Activated CD4-positive, alpha-beta T cell treated with anti-CD3 and anti-CD28 coated beads, Interleukin-2, Interleukin-4, amounts not matched to agents 100 ng/mL and 50 ng/mL, durations not matched to agents 16 hours and 8 hours (primary cell): ENCODE measurements at regions not wholly inside any gene's neighbourhood (a gene's known extent, or its start where the extent isn't known, plus 50 kb on each side); places are given as distances from the start of the nearest gene placed in this dataset.
"Not testable (repeated sequence)": the region's sequence is repeated elsewhere in the genome, so short reads cannot be mapped to it uniquely, and the experiment has no call there.

Source experiments
- DNase-seq: peaks from one replicate; pipeline ENCODE4 v3.0.0-alpha.2; 2020; ENCODE audit warnings: low spot score

DNA sequence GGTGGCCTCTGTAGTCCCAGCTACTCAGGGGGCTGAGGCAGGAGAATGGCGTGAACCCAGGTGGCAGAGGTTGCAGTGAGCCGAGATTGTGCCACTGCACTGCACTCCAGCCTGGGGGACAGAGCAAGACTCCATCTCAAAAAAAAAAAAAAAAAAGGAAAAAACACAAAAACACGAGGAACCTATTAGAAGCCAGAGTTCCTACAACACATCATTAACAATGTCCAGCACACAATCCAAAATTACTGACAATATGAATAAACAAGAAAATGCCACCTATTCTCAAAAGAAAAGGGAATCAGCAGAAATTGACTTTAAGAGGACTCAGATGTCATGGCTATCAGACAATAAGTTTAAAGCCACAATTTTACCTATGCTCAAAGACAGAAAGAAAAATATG, 57.3 kb upstream of the HS3ST3A1 start:
- DNase-seq, result not testable (repeated sequence)

DNA sequence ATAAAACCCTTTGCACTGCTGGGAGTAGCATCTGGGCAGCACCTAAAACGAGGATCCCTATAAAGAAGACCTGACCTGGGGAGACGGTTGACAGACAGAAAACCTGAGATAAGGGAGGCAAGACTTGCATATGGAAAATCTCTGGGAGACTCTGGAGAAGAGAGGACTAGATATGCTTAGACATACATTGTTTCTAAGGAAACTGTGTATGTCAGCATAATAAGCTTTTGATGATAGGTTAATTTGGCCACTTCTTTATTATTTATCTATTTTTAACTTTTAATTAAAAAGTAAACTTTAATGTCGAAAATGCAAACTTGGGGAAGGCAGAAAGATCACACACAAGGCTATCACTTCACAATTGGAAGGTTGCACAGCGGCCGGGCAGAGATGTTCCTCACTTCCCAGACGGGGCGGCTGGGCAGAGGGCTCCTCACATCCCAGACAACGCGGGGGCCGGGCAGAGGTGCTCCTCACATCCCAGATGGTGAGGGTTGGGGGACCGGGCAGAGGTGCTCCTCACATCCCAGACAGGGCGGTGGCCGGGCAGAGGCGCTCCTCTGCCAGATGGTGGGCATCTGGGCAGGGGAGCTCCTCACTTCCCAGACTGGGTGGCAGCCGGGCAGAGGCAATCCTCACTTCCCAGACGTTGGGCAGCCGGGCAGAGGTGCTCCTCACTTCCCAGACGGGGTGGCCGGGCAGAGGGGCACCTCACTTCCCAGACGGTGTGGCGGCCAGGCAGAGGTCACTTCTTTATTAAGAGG, 64.3 kb upstream of the HS3ST3A1 start:
- no peak for DNase-seq

GRCh38 chr17:13671341-13671740, 69.6 kb upstream of the HS3ST3A1 start:
- no peak for DNase-seq

- peak; percentile 57 for DNase-seq
Observed at GRCh38 chr17:13671771-13672170, 70.0 kb upstream of the HS3ST3A1 start.

DNA sequence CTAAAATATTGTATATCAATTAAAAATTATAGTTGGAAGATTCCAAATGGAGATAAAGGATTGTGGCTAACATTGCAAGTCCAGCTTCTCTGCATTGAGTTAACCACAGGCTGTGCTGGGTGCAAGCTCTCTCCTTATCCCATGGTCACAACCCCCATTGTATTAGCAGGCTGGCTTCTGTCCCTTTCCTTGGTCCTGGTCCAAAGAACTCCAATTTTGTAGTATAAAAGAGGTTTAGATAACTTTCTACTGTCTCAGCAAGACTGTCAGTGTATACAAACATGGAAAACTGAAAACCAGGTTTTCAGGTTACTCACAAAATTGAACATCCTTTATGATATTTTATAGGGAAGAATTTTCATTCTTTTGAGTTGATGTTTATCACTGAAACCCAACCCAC, 76.6 kb upstream of the HS3ST3A1 start:
- no peak for DNase-seq

DNA sequence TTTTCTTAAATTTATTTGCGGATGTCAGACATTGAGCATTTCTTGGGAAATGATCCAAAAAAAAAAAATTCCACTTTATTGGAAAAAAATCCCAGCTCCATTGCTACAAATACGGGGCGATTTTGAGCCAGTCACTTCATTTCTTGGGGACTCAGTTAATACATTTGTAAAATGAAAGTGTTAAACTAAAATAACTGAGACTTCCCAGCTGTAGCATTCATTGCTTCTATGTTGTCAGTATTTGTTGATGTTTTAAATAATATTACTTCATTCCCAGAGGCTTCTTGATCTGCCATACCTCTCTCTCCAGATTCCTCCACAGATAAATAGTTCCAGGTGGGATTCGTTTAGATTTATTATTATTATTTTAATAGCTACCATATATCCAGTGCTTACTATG, 77.1 kb upstream of the HS3ST3A1 start:
- DNase-seq, result no peak

DNA sequence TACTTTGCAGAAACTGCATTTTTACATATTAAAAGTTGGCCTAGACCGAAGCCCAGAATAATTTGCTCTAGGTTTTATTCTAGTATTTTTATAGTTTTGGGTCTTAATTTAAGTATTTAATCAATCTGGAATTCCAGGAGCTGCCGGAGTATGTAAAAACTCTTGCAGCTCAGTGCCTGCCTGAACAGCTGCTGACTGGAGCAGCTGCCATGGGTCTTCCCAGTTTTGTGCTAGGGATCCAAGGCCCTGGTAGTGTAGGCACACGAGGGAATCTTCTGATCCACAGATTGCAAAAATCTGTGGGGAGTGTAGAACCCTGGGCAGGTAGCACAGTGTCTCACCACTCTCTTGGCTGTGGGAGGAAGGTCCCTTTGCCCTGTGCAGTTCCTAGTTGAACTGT, 87.0 kb upstream of the HS3ST3A1 start:
- DNase-seq, result no peak

DNA sequence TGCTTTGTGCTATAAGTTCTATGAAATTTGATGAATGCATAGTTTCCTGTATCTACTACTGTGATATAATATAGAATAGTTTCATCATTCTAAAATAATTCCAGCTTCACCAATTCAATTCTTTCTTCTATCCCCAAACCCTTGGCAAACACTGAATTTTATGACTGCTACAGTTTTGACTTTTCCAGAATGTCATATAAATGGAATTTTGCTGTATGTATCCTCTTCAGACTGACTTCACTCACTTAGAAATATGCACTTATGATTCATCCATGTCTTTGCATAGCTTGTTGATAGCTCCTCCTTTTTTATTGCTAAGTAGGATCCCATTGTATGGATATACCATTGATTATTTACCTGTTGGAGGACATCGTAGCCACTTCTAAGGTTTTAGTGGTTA, 89.1 kb upstream of the HS3ST3A1 start:
- DNase-seq, result no peak

DNA sequence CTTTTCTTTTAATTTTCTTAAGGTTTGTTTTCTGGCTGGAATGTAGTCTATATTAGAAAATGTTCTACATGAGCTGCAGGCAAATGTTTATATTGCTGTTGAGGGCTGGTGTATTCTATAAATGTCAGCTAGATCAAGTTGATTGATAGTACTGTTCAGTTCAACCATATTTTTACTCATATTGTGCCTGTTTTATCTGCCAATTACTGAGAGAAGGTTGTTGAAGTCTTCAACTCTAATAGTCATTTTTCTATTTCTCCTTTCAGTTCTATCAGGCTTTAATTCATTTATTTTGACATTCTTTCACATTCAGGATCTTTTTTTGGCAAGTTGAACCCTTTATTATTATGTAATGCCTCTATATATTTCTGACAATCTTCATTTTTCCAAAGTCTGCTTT, 93.2 kb upstream of the HS3ST3A1 start:
- DNase-seq, result no peak

- no peak for DNase-seq
Observed at GRCh38 chr17:13698832-13699231, 97.1 kb upstream of the HS3ST3A1 start.

- no peak for DNase-seq
Observed at GRCh38 chr17:13699261-13699660, 97.5 kb upstream of the HS3ST3A1 start.

- no peak for DNase-seq
Observed at GRCh38 chr17:13702266-13702665, 100.5 kb upstream of the HS3ST3A1 start.

DNA sequence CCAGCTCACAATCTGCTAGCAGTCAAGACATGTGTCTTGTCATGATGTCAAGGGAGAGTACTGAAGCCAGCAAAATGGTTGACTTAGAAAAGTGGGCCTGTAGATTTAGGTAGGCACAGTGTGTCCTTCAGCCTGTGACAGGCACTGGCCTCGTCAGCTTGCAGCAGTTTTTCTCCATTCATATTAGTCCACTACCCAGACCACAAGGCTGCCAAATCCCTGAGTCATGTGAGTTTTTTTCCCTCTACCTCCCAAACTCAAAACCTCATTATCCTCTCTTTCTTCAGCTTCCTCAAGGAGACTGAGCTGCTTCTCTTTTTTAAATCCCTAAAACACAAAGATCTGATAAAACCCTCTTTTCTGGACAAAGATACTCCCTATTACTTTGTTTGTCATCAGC, 102.6 kb upstream of the HS3ST3A1 start:
- no peak for DNase-seq

- DNase-seq, result no peak
Observed at GRCh38 chr17:13705221-13705620, 103.5 kb upstream of the HS3ST3A1 start.

DNA sequence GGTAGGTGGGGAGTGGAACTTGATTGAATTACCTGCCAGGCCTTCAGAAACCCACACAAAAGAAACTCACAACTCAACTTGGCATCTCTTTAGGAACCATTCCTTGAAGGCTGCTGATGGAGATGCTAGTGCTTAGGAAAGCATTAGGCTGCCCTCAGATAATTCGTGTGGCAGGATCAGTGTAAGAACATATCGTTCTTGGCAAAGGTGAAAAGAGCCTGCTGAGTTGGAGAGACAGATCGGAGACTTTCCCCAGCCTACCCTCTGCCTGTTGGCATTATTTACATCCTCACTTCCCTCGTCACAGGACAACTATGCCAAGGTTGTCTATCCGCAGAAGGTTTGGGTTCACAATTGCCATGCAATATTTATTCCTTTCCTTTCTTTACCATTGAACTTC, 120.0 kb upstream of the HS3ST3A1 start:
- DNase-seq, result no peak

- no peak for DNase-seq
Observed at GRCh38 chr17:13725288-13725990, 123.7 kb upstream of the HS3ST3A1 start.

DNA sequence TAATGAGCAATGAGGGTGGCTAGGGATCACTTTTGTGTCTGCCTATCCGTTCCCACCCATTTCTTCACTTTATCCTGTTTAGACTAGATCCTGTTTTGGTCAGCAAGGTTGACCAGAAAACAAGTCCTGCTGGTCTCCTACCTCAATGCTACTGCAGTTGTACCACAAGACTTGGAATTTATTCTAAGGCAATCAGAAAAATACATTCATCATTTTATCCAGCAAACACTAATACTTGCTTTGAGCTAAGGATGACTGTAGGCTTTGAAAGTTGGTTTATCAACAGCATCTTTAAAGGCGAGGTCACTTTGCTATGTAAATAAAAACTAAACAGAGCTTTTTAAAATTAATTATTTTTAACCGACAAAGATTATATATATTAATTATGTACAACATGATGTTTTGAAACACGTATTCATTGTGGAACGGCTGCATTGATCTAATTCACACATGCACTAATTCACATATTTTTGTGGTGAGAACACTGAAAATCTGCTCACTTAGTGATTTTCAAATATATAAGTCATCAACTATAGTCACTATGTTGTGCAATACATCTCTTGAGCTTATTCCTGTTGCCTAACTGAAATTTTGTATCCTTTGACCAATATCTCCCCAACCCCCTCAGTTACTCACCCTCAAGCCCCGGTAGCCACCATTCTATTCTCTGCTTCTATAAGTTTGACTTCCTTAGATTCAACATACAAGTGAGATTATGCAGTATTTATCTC, 125.9 kb upstream of the HS3ST3A1 start:
- DNase-seq, result no peak

- no peak for DNase-seq
Observed at GRCh38 chr17:13728781-13729180, 127.1 kb upstream of the HS3ST3A1 start.

- no peak for DNase-seq
Observed at GRCh38 chr17:13729466-13730134, 127.9 kb upstream of the HS3ST3A1 start.

GRCh38 chr17:13734880-13735279, 133.2 kb upstream of the HS3ST3A1 start:
- DNase-seq, result no peak

GRCh38 chr17:13735444-13735843, 133.7 kb upstream of the HS3ST3A1 start:
- DNase-seq, result no peak

DNA sequence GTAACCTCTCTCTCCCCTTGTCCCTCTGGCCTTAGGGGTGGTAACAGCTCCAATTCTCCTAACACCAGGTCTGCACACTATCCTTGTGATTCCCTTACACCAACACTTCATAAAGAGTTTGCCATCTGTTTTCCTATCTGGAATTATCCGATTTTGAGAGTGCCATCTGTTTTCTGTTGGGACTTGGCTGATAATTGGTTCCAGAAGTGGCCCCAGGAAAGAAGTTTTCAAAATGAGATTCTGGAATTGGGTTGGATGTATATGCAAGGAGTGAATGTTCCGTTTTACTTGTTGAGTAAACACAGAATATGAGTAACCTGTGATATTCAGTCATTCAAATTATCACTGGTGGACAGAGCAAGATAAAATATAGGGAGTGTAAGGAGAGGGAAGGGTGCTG, 134.1 kb upstream of the HS3ST3A1 start:
- no peak for DNase-seq

GRCh38 chr17:13736916-13737315, 135.2 kb upstream of the HS3ST3A1 start:
- DNase-seq, result no peak
